Fibroblast of villous mesenchyme (primary cell): ENCODE measurements at regions not wholly inside any gene's neighbourhood (a gene's known extent, or its start where the extent isn't known, plus 50 kb on each side); places are given as distances from the start of the nearest gene placed in this dataset.
"Not testable (repeated sequence)": the region's sequence is repeated elsewhere in the genome, so short reads cannot be mapped to it uniquely, and the experiment has no call there.

Source experiments
- DNase-seq: peaks from one replicate; pipeline ENCODE4 v3.0.0-alpha.2; 2010; ENCODE audit warnings: low read depth
- H3K4me3 ChIP-seq: 2 replicates; pipeline ENCODE4 v1.5.1; 2011; ENCODE audit warnings: low read depth, mild to moderate bottlenecking, low read length
- CTCF ChIP-seq: IDR thresholded peaks from 2 replicates; pipeline ENCODE4 v1.5.1; 2012; ENCODE audit warnings: low read depth, mild to moderate bottlenecking, low read length; ENCODE audit not compliant: insufficient read depth

DNA sequence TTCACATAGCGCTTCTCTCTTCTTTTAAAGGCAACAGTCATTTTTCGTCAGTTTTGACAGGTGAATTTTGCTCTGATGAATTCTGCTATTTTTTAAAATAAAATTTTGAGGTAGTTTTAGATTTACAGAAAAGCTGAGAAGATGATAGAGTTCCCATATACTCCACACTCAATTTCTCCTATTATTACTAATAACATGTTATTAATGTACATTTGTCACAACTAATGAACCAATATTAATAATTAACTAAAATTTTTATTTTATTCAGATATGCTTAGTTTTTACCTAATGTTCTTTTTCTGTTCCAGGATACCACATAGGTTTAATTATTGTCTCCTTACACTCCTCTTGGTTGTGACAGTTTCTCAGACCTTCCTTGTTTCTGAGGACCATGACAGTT lies 197.0 kb downstream of the ZC3H11B start:
- no peak for DNase-seq
- TF ChIP-seq CTCF, result no peak
- H3K4me3 ChIP-seq, result no peak overlapping the region

GRCh38 chr1:219415433-219415832 lies 197.5 kb downstream of the ZC3H11B start:
- DNase-seq, result no peak
- TF ChIP-seq CTCF, result no peak
- no peak overlapping the region for H3K4me3 ChIP-seq

DNA sequence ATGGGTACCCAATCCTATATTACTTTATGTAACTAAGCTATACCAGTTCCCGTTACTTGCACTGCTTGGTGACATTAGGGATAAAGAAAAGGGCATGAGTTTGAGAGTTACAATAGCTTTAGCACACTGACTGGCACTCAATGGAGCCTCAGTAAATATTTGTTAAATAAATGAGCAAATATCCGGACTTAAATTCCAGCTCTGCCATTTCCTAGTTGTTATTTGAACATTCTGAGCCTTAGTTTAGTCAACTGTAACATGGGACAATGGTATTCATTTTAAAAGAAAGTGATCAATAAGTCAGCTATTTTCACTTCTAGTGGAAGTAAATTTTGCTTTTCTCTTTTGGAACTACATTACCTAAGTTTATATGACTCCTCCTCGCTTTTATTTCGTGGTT lies 198.7 kb downstream of the ZC3H11B start:
- no peak for TF ChIP-seq CTCF
- no peak overlapping the region for H3K4me3 ChIP-seq
- no peak for DNase-seq

DNA sequence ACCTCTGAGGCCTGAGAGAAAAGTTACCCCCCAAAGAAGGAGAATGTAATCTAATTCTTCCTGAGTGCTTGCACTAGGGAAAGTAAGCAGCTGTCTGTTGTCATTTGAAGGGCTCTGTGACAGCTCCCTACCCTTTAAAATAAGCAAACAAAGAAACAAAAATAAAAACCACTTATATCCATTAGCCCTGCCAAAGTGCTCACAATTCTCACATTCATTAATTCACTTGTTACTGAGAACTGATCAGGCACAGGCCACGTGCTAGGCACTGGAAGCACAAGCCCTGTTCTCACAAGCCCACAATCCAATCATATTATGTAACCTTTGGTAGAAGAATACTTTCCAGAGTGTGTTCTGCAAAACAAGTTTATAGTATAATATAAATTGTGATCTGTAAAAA lies 199.4 kb downstream of the ZC3H11B start:
- no peak overlapping the region for H3K4me3 ChIP-seq
- TF ChIP-seq CTCF, result no peak
- no peak for DNase-seq

GRCh38 chr1:219412772-219413171 lies 200.1 kb downstream of the ZC3H11B start:
- no peak overlapping the region for H3K4me3 ChIP-seq
- DNase-seq, result peak; percentile 31
- no peak for TF ChIP-seq CTCF

GRCh38 chr1:219410721-219411120 lies 202.2 kb downstream of the ZC3H11B start:
- DNase-seq, H3K4me3 ChIP-seq: not testable (repeated sequence)

- no peak for DNase-seq
- no peak for TF ChIP-seq CTCF
- H3K4me3 ChIP-seq, result no peak overlapping the region
These were observed 207.2 kb downstream of the ZC3H11B start for GRCh38 chr1:219405531-219406331.
